Thoracic aorta (tissue), 2 donors: ENCODE measurements at regions not wholly inside any gene's neighbourhood (a gene's known extent, or its start where the extent isn't known, plus 50 kb on each side); places are given as distances from the start of the nearest gene placed in this dataset.
"Not testable (repeated sequence)": the region's sequence is repeated elsewhere in the genome, so short reads cannot be mapped to it uniquely, and the experiment has no call there.

Experiments
- ATAC-seq: fragments of 150-250 bp; one replicate; pipeline ENCODE4 v1.8.0; 2017; ENCODE audit warnings: low read depth; ENCODE audit not compliant: insufficient number of reproducible peaks, low FRiP score
- DNase-seq: peaks from one replicate; pipeline ENCODE4 v3.0.0-alpha.2; 2020; ENCODE audit warnings: low spot score
- H3K27ac ChIP-seq, 2 donors: fragments of 200-600 bp; sonication (generic); 1 replicate in 1 of 2; 2 replicates in 1 of 2; pipeline ENCODE4 v1.5.1; 2016; ENCODE audit warnings: mild to moderate bottlenecking in 2 of 2, moderate library complexity in 2 of 2
- H3K27me3 ChIP-seq: fragments of 200-600 bp; sonication (generic); replicated peaks from 2 replicates; pipeline ENCODE4 v1.6.0; 2016; ENCODE audit warnings: mild to moderate bottlenecking; ENCODE audit not compliant: insufficient read depth
- H3K36me3 ChIP-seq: fragments of 200-600 bp; sonication (generic); one replicate; pipeline ENCODE4 v1.5.1; 2016
- H3K4me1 ChIP-seq, 2 donors: fragments of 200-600 bp; sonication (generic); 1 replicate in 1 of 2; 2 replicates in 1 of 2; pipeline versions ENCODE4 v1.5.1 to v1.6.0; 2016; ENCODE audit warnings: low read depth in 2 of 2, mild to moderate bottlenecking in 1 of 2; ENCODE audit not compliant: control insufficient read depth in 1 of 2
- H3K4me3 ChIP-seq: fragments of 200-600 bp; sonication (generic); 2 replicates; pipeline ENCODE4 v1.5.1; 2016; ENCODE audit warnings: mild to moderate bottlenecking
- H3K9me3 ChIP-seq: fragments of 200-600 bp; sonication (generic); 2 replicates; pipeline ENCODE4 v1.5.1; 2016
- TF ChIP-seq, protein P1 (sequence below): fragments of 200-600 bp; sonication (generic); IDR thresholded peaks from one replicate; pipeline ENCODE4 v1.5.1; 2019; ENCODE audit warnings: antibody characterized with exemption

GRCh38 chr20:47907951-47908350 lies 122.7 kb upstream of the SULF2 start:
- not testable (repeated sequence) for H3K9me3 ChIP-seq, ATAC-seq, DNase-seq, H3K4me3 ChIP-seq, H3K4me1 ChIP-seq, H3K36me3 ChIP-seq, H3K27me3 ChIP-seq, H3K27ac ChIP-seq

DNA sequence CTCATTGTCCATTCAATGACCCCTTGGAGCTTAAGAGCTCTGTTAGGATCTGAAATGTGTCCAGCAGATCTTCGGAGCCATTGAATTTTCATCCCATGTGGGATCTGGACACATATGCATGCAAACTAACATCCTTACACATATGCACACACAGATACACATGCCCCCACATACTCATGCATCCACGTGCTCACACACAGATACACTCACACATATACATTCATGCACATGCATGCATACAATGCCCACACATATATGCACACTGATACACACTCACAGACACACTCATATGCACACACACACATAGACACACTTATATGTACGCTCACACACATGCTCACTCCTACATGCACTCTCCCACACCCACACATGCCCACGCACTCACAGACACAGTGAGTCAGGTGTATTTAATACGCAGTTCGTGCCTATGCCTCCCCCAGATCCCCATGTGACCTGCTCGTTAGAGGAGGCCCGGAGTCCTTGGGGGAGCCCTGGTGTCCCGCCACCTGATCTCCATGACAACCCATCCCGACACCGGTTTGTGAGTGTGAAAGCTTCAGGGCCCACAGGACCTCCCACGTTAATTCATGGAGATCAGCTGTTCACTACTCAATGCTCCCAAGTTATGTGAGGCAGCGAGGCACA lies 121.9 kb upstream of the SULF2 start:
- H3K4me1 ChIP-seq = no peaks in the 10 kb centered on the region
- no peaks in the 10 kb centered on the region for H3K9me3 ChIP-seq
- DNase-seq (no peak), ATAC-seq (no peak)
- H3K4me3 ChIP-seq = no peak overlapping the region
- TF ChIP-seq, protein P1, sequence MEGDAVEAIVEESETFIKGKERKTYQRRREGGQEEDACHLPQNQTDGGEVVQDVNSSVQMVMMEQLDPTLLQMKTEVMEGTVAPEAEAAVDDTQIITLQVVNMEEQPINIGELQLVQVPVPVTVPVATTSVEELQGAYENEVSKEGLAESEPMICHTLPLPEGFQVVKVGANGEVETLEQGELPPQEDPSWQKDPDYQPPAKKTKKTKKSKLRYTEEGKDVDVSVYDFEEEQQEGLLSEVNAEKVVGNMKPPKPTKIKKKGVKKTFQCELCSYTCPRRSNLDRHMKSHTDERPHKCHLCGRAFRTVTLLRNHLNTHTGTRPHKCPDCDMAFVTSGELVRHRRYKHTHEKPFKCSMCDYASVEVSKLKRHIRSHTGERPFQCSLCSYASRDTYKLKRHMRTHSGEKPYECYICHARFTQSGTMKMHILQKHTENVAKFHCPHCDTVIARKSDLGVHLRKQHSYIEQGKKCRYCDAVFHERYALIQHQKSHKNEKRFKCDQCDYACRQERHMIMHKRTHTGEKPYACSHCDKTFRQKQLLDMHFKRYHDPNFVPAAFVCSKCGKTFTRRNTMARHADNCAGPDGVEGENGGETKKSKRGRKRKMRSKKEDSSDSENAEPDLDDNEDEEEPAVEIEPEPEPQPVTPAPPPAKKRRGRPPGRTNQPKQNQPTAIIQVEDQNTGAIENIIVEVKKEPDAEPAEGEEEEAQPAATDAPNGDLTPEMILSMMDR = no peak
- H3K36me3 ChIP-seq = no peaks in the 10 kb centered on the region
- no peak overlapping the region for H3K27ac ChIP-seq
- H3K27me3 ChIP-seq = no peaks in the 10 kb centered on the region

DNA sequence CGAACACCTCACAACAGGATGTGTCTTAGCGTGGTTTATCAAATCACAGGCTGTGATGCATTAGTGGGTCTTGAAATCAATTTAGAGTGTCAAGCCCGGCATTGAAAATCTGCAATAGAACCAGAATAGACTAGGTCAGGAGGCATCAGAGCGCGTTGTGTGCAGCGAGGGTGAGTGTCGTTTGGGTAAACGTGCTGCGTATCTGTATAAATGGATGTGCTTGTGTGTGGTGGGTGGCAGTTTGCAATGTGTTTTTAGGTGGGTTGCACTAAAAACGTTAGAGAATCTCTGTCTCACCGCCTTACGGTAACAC lies 121.0 kb upstream of the SULF2 start:
- Histone ChIP-seq H3K4me3 (no peak overlapping the region), H3K36me3 (no peaks in the 10 kb centered on the region), H3K27ac (no peak overlapping the region), H3K27me3 (no peaks in the 10 kb centered on the region), H3K4me1 (no peaks in the 10 kb centered on the region), H3K9me3 (no peaks in the 10 kb centered on the region)
- ATAC-seq = no peak
- TF ChIP-seq, protein P1 = no peak
- DNase-seq = no peak

DNA sequence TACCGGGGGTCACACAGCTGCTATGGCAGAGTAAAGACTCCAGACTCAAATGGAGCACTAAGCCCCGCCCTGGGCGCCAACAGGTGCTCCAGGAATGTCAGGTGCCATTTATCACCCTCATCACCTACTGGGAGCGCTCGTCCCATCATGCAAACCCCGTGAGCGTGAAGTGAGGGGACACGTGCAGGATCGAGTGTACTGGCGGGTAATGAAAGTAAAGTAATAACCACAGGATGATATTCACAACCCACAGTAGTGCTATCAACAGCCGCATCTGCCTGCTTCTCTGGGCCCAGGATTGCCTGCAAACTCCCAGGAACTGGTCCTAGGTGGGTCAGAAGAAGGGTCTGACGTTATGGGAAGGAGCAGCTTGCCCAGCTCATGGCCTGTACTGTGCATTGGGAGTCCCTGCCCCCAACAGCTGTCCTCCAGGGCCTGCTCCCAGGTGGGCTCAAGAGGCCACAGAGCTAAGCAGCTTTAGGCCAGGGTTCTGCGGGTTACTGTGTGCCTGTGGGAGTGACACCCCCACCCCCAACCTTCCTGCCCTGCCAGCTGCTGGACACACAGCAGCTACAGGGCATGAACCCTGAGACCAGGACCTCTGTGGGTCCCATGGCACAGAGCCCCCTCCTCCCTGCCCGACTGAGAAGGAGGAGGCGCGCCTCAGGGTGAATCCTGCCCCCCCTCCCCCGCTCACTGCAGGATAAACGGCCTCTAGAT lies 120.5 kb upstream of the SULF2 start:
- ATAC-seq (no peak), DNase-seq (no peak)
- Histone ChIP-seq H3K9me3 (no peaks in the 10 kb centered on the region), H3K36me3 (no peaks in the 10 kb centered on the region), H3K27me3 (no peaks in the 10 kb centered on the region), H3K4me3 (no peak overlapping the region), H3K4me1 (no peaks in the 10 kb centered on the region), H3K27ac (no peak overlapping the region)
- TF ChIP-seq, protein P1 = no peak

GRCh38 chr20:47903009-47903408 lies 117.7 kb upstream of the SULF2 start:
- H3K9me3 ChIP-seq, H3K4me1 ChIP-seq, H3K4me3 ChIP-seq, ATAC-seq, H3K27me3 ChIP-seq, H3K27ac ChIP-seq, DNase-seq, H3K36me3 ChIP-seq: not testable (repeated sequence)

DNA sequence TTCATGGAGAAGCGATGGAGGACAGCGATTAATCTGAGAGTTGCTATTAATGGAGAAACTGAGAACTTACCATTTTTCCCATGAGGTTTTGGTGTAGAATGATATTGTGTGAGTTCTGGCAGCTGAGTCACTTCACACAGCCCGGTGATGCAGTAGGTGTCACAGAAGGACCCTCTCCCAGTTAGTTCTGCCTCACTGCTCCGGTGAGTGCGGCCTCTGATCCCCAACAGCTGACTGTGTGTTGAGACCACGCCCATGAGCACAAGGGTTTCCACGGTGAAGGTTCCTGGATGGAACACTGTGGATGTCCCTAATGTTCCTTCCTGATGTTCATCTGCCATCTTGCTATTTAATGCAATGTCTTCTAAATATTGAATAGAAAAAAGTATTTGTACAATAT lies 114.0 kb upstream of the SULF2 start:
- H3K36me3 ChIP-seq, H3K27me3 ChIP-seq, H3K4me1 ChIP-seq, ATAC-seq, DNase-seq, H3K27ac ChIP-seq, H3K4me3 ChIP-seq, H3K9me3 ChIP-seq: not testable (repeated sequence)
